GM12891 (cell line): ENCODE measurements at regions not wholly inside any gene's neighbourhood (a gene's known extent, or its start where the extent isn't known, plus 50 kb on each side); places are given as distances from the start of the nearest gene placed in this dataset.
"Not testable (repeated sequence)": the region's sequence is repeated elsewhere in the genome, so short reads cannot be mapped to it uniquely, and the experiment has no call there.

ENCODE experiments used
- PAX5 ChIP-seq: IDR thresholded peaks from 2 replicates; pipeline ENCODE4 v1.6.1; 2011; ENCODE audit warnings: low read length, moderate library complexity, mild to moderate bottlenecking; ENCODE audit not compliant: insufficient read depth, severe bottlenecking
- POLR2A ChIP-seq: IDR thresholded peaks from 2 replicates; pipeline ENCODE4 v1.6.1; 2011; ENCODE audit warnings: low read depth, low read length, control low read depth
- POLR2AphosphoS5 ChIP-seq: IDR thresholded peaks from 2 replicates; pipeline ENCODE4 v1.6.1; 2011; ENCODE audit warnings: low read depth, low read length, control low read depth
- POU2F2 ChIP-seq: IDR thresholded peaks from 2 replicates; pipeline ENCODE4 v1.6.1; 2011; ENCODE audit warnings: low read depth, mild to moderate bottlenecking, control low read depth, low read length, moderate library complexity
- SPI1 ChIP-seq: IDR thresholded peaks from 2 replicates; pipeline ENCODE4 v1.6.1; 2011; ENCODE audit warnings: low read depth, low read length, control low read depth
- TAF1 ChIP-seq: IDR thresholded peaks from 2 replicates; pipeline ENCODE4 v1.6.1; 2011; ENCODE audit warnings: low read depth, low read length, control low read depth

DNA sequence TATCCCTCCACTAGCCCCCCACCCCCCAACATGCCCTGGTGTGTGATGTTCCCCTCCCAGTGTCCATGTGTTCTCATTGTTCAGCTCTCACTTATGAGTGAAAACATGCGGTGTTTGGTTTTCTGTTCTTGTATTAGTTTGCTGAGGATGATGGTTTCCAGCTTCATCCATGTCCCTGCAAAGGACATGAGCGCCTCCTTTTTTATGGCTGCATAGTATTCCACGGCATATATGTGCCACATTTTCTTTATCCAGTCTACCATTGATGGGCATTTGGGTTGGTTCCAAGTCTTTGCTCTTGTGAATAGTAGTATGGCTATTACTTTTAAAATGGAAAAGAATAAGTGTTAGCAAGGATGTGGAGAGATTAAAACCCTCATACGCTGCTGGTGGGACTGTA, 50.8 kb upstream of the FAM171A1 start:
- not testable (repeated sequence) for TF ChIP-seq POLR2A, TAF1, POLR2AphosphoS5, SPI1, POU2F2, PAX5
